HG02642 (cell line): ENCODE measurements at regions not wholly inside any gene's neighbourhood (a gene's known extent, or its start where the extent isn't known, plus 50 kb on each side); places are given as distances from the start of the nearest gene placed in this dataset.
"Not testable (repeated sequence)": the region's sequence is repeated elsewhere in the genome, so short reads cannot be mapped to it uniquely, and the experiment has no call there.

Experiments
- ATAC-seq: cut with Tn5 transposase; IDR thresholded peaks from one replicate; pipeline ENCODE4 v1.9.1; 2021; ENCODE audit warnings: mild to moderate bottlenecking; ENCODE audit not compliant: unreplicated experiment, poor library complexity

GRCh38 chr9:100700689-100701318 is 122.9 kb downstream of the CAVIN4 start:
- no peak for ATAC-seq

- peak; percentile 85 for ATAC-seq
Measured at GRCh38 chr9:100714372-100715099, 136.7 kb downstream of the CAVIN4 start.

GRCh38 chr9:100715100-100715380 is 137.2 kb downstream of the CAVIN4 start:
- no peak for ATAC-seq

- ATAC-seq = no peak
Measured at GRCh38 chr9:100718717-100719116, 140.8 kb downstream of the CAVIN4 start.

- ATAC-seq = no peak
Measured at GRCh38 chr9:100720922-100721321, 143.0 kb downstream of the CAVIN4 start.

GRCh38 chr9:100724886-100725285 is 147.0 kb downstream of the CAVIN4 start:
- ATAC-seq = no peak

GRCh38 chr9:100725371-100725770 is 147.5 kb downstream of the CAVIN4 start:
- ATAC-seq = no peak

- ATAC-seq = no peak
Measured at GRCh38 chr9:100729336-100729895, 151.5 kb downstream of the CAVIN4 start.

- no peak for ATAC-seq
Measured at GRCh38 chr9:100730086-100730485, 152.2 kb downstream of the CAVIN4 start.

GRCh38 chr9:100731038-100731556 is 153.2 kb downstream of the CAVIN4 start:
- ATAC-seq = no peak

GRCh38 chr9:100731557-100731956 is 153.7 kb downstream of the CAVIN4 start:
- no peak for ATAC-seq

- no peak for ATAC-seq
Measured at GRCh38 chr9:100739208-100739607, 161.3 kb downstream of the CAVIN4 start.

- no peak for ATAC-seq
Measured at GRCh38 chr9:100739666-100740065, 161.8 kb downstream of the CAVIN4 start.

- ATAC-seq = not testable (repeated sequence)
Measured at GRCh38 chr9:100748930-100749329, 171.1 kb downstream of the CAVIN4 start.

- ATAC-seq = no peak
Measured at GRCh38 chr9:100756217-100756616, 178.3 kb downstream of the CAVIN4 start.

GRCh38 chr9:100759215-100759614 is 181.3 kb downstream of the CAVIN4 start:
- ATAC-seq = no peak

GRCh38 chr9:100761276-100761802 is 183.5 kb downstream of the CAVIN4 start:
- ATAC-seq = no peak

GRCh38 chr9:100774326-100774725 is 196.4 kb downstream of the CAVIN4 start:
- ATAC-seq = no peak

GRCh38 chr9:100774962-100775361 is 197.1 kb downstream of the CAVIN4 start:
- ATAC-seq = no peak

- ATAC-seq = no peak
Measured at GRCh38 chr9:100775912-100776311, 198.0 kb downstream of the CAVIN4 start.

- no peak for ATAC-seq
Measured at GRCh38 chr9:100784755-100785154, 206.9 kb downstream of the CAVIN4 start.
